ENCODE measurements at regions not wholly inside any gene's neighbourhood (a gene's known extent, or its start where the extent isn't known, plus 50 kb on each side); places are given as distances from the start of the nearest gene placed in this dataset.

- TF ChIP-seq POLR2AphosphoS5 (IDR thresholded peaks at IDR 0.05; ENCODE audit: low read depth, low read length) (no peak), TAF1 (IDR thresholded peaks at IDR 0.05; ENCODE audit: borderline replicate concordance, insufficient read depth, low read length) (no peak), REST (IDR thresholded peaks at IDR 0.05; ENCODE audit: insufficient read depth in 1 of 2, low read depth in 2 of 2, low read length in 2 of 2) (no peak)
These were observed 960.1 kb upstream of the FAT3 start for GRCh38 chr11:91264481-91264880.
